H9 (cell line): ENCODE measurements at regions not wholly inside any gene's neighbourhood (a gene's known extent, or its start where the extent isn't known, plus 50 kb on each side); places are given as distances from the start of the nearest gene placed in this dataset.

Experiments
- DNase-seq: peaks from one replicate; pipeline ENCODE4 v3.0.0-alpha.2; 2017
- H2AFZ ChIP-seq: one replicate; pipeline ENCODE4 v1.6.1; 2013; ENCODE audit warnings: mild to moderate bottlenecking, low read length, control low read depth, moderate library complexity
- H2AK5ac ChIP-seq: 2 replicates; pipeline ENCODE4 v1.6.1; 2013; ENCODE audit warnings: low read length, control low read depth, mixed read lengths; ENCODE audit not compliant: insufficient read length
- H2BK120ac ChIP-seq: one replicate; pipeline ENCODE4 v1.6.1; 2013; ENCODE audit warnings: low read depth, mild to moderate bottlenecking, low read length, control low read depth, inconsistent platforms; ENCODE audit not compliant: poor library complexity, severe bottlenecking
- H2BK12ac ChIP-seq: 2 replicates; pipeline ENCODE4 v1.6.1; 2013; ENCODE audit warnings: low read length, control low read depth, mixed read lengths, low read depth; ENCODE audit not compliant: insufficient read length
- H2BK15ac ChIP-seq: 2 replicates; pipeline ENCODE4 v1.6.1; 2013; ENCODE audit warnings: low read depth, low read length, control low read depth
- H2BK20ac ChIP-seq: one replicate; pipeline ENCODE4 v1.6.1; 2013; ENCODE audit warnings: low read depth, mild to moderate bottlenecking, low read length, control low read depth, inconsistent platforms; ENCODE audit not compliant: poor library complexity, severe bottlenecking
- H2BK5ac ChIP-seq: 2 replicates; pipeline ENCODE4 v1.6.1; 2013; ENCODE audit warnings: low read length, control low read depth, mixed read lengths; ENCODE audit not compliant: insufficient read length
- H3K14ac ChIP-seq: 2 replicates; pipeline ENCODE4 v1.6.1; 2013; ENCODE audit warnings: low read length, control low read depth; ENCODE audit not compliant: insufficient read depth
- H3K18ac ChIP-seq: 2 replicates; pipeline ENCODE4 v1.6.1; 2013; ENCODE audit warnings: low read depth, mild to moderate bottlenecking, mixed read lengths, low read length, control low read depth; ENCODE audit not compliant: insufficient read length
- H3K23ac ChIP-seq: 2 replicates; pipeline ENCODE4 v1.6.1; 2013; ENCODE audit warnings: low read length, control low read depth, mixed read lengths, low read depth; ENCODE audit not compliant: insufficient read length
- H3K23me2 ChIP-seq: 2 replicates; pipeline ENCODE4 v1.6.1; 2013; ENCODE audit warnings: low read depth, mild to moderate bottlenecking, mixed read lengths, low read length, control low read depth; ENCODE audit not compliant: insufficient read length, poor library complexity, severe bottlenecking
- H3K27ac ChIP-seq: 2 replicates; pipeline ENCODE4 v1.5.1; 2013; ENCODE audit warnings: low read length, control low read depth, mixed read lengths, low read depth; ENCODE audit not compliant: insufficient read length
- H3K27me3 ChIP-seq: 2 replicates; pipeline ENCODE4 v1.6.1; 2013; ENCODE audit warnings: low read length, control low read depth, inconsistent platforms; ENCODE audit not compliant: insufficient read depth
- H3K4ac ChIP-seq: 2 replicates; pipeline ENCODE4 v1.6.1; 2013; ENCODE audit warnings: low read depth, mild to moderate bottlenecking, control low read depth, inconsistent platforms, low read length, moderate library complexity
- H3K4me1 ChIP-seq: 2 replicates; pipeline ENCODE4 v1.6.1; 2013; ENCODE audit warnings: low read length, control low read depth, inconsistent platforms; ENCODE audit not compliant: insufficient read depth
- H3K4me2 ChIP-seq: 2 replicates; pipeline ENCODE4 v1.6.1; 2013; ENCODE audit warnings: low read length, control low read depth, mixed read lengths; ENCODE audit not compliant: insufficient read length, insufficient read depth
- H3K56ac ChIP-seq: 2 replicates; pipeline ENCODE4 v1.6.1; 2013; ENCODE audit warnings: low read depth, mild to moderate bottlenecking, mixed read lengths, low read length, control low read depth; ENCODE audit not compliant: insufficient read length
- H3K79me1 ChIP-seq: 2 replicates; pipeline ENCODE4 v1.6.1; 2013; ENCODE audit warnings: low read depth, mild to moderate bottlenecking, moderate library complexity, low read length, control low read depth, inconsistent platforms; ENCODE audit not compliant: insufficient read depth, poor library complexity, severe bottlenecking
- H3K79me2 ChIP-seq: 2 replicates; pipeline ENCODE4 v1.6.1; 2013; ENCODE audit warnings: low read length, control low read depth, inconsistent platforms; ENCODE audit not compliant: insufficient read depth
- H3K9ac ChIP-seq: 2 replicates; pipeline ENCODE4 v1.6.1; 2013; ENCODE audit warnings: low read length, control low read depth, mixed read lengths; ENCODE audit not compliant: insufficient read length; ENCODE audit errors: extremely low read depth
- H3K9me3 ChIP-seq: one replicate; pipeline ENCODE4 v1.6.1; 2013; ENCODE audit warnings: low read depth, low read length, inconsistent platforms; ENCODE audit not compliant: control insufficient read depth
- H3T11ph ChIP-seq: one replicate; pipeline ENCODE4 v1.6.1; 2013; ENCODE audit warnings: mild to moderate bottlenecking, low read length, control low read depth, inconsistent platforms
- H4K20me1 ChIP-seq: one replicate; pipeline ENCODE4 v1.6.1; 2013; ENCODE audit not compliant: control insufficient read depth, insufficient read length, insufficient read depth
- H4K5ac ChIP-seq: 2 replicates; pipeline ENCODE4 v1.6.1; 2013; ENCODE audit warnings: low read depth, mild to moderate bottlenecking, mixed read lengths, low read length, control low read depth; ENCODE audit not compliant: insufficient read length
- H4K8ac ChIP-seq: replicated peaks from 2 replicates; pipeline ENCODE4 v1.6.1; 2013; ENCODE audit warnings: low read length, control low read depth, mixed read lengths, low read depth; ENCODE audit not compliant: insufficient read length
- H4K91ac ChIP-seq: 2 replicates; pipeline ENCODE4 v1.6.1; 2013; ENCODE audit warnings: low read depth, mild to moderate bottlenecking, moderate library complexity, mixed read lengths, low read length, control low read depth; ENCODE audit not compliant: insufficient read length
- H3K27ac Mint-ChIP-seq, 3 experiments: 2 replicates in 2 of 3; 3 replicates in 1 of 3; pipeline ENCODE4 v1.8.0; 2020 to 2021; ENCODE audit warnings: mixed read lengths in 3 of 3, mild to moderate bottlenecking in 1 of 3, moderate library complexity in 1 of 3
- H3K27me3 Mint-ChIP-seq: 2 replicates; pipeline ENCODE4 v1.8.0; 2021; ENCODE audit warnings: low read depth, mild to moderate bottlenecking, moderate library complexity, mixed read lengths
- H3K36me3 Mint-ChIP-seq, 3 experiments: 2 replicates in 2 of 3; 3 replicates in 1 of 3; pipeline ENCODE4 v1.8.0; 2020 to 2021; ENCODE audit warnings: low read depth in 3 of 3, mixed read lengths in 3 of 3; ENCODE audit not compliant: insufficient read depth in 1 of 3
- H3K4me1 Mint-ChIP-seq, 2 experiments: 2 replicates each; pipeline ENCODE4 v1.8.0; 2020; ENCODE audit warnings: mixed read lengths in 2 of 2
- H3K4me3 Mint-ChIP-seq, 2 experiments: 2 replicates in 1 of 2; 3 replicates in 1 of 2; pipeline ENCODE4 v1.8.0; 2020 to 2021; ENCODE audit warnings: mild to moderate bottlenecking in 2 of 2, mixed read lengths in 2 of 2, moderate library complexity in 1 of 2
- H3K9me3 Mint-ChIP-seq, 2 experiments: 2 replicates in 1 of 2; 3 replicates in 1 of 2; pipeline ENCODE4 v1.8.0; 2020; ENCODE audit warnings: mild to moderate bottlenecking in 2 of 2, mixed read lengths in 2 of 2, moderate library complexity in 1 of 2
- CTCF ChIP-seq: fragments of 200-600 bp; sonication (generic); conservative IDR thresholded peaks from 3 replicates; pipeline ENCODE4 v1.8.0; 2021; ENCODE audit warnings: antibody characterized with exemption, mild to moderate bottlenecking
- WGBS: extraction: QIAGEN DNeasy Blood & Tissue Kit; methylation state at CpG from one replicate; pipeline ENCODE4 v1.1.7; 2013; ENCODE audit warnings: missing lambda C conversion rate, low lambda C conversion rate, mixed read lengths; ENCODE audit not compliant: insufficient read length; ENCODE audit errors: extremely low coverage; 5-methylcytosine and 5-hydroxymethylcytosine counted together

DNA sequence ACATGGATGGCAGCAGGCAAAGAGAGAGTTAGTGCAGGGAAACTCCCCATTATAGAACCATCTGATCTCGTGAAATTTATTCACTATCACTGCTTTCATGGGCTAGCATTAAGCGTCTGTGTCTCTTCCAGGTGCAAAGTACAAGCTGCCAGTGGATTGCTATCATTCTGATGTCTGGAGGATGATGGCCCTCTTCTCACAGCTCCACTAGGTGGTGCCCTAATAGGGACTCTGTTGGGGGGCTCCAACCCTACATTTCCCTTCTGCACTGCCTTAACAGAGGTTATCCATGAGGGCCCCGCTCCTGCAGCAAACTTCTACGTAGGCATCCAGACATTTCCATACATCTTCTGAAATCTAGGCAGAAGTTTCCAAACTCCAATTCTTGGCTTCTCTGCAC is 347.8 kb upstream of the HS3ST5 start:
- Mint-ChIP-seq H3K27ac (no peak overlapping the region), H3K36me3 (peaks cover 0 to 12% (median 5%) of the 10 kb centered on the region in 3 experiments; a peak in 4 of 7 replicates), H3K4me3 (no peak overlapping the region), H3K27me3 (no peaks in the 10 kb centered on the region), H3K9me3 (peaks cover 0 to 8% of the 10 kb centered on the region in 2 experiments; a peak in 3 of 5 replicates), H3K4me1 (peaks cover 17 to 19% of the 10 kb centered on the region in 2 experiments)
- no peak overlapping the region for H3K14ac ChIP-seq
- no peak for DNase-seq
- no peak overlapping the region for H2BK120ac ChIP-seq
- no peak overlapping the region for H3K4ac ChIP-seq
- no peaks in the 10 kb centered on the region for H3K9me3 ChIP-seq
- no peak overlapping the region for H4K91ac ChIP-seq
- no peak overlapping the region for H3K23ac ChIP-seq
- no peak overlapping the region for H2BK12ac ChIP-seq
- no peak overlapping the region for H4K5ac ChIP-seq
- no peak overlapping the region for H3T11ph ChIP-seq
- no peak overlapping the region for H2BK5ac ChIP-seq
- H3K18ac ChIP-seq = no peak overlapping the region
- H3K79me1 ChIP-seq = no peaks in the 10 kb centered on the region
- no peak overlapping the region for H2AFZ ChIP-seq
- no peaks in the 10 kb centered on the region for H3K23me2 ChIP-seq
- no peak overlapping the region for H2BK20ac ChIP-seq
- H3K79me2 ChIP-seq = peaks cover 3% of the 10 kb centered on the region
- H3K56ac ChIP-seq = no peak overlapping the region
- peak; percentile 58 for TF ChIP-seq CTCF
- H3K4me1 ChIP-seq = no peaks in the 10 kb centered on the region; the same call in 1 of the 2 replicates
- H3K9ac ChIP-seq = no peak overlapping the region
- H3K27ac ChIP-seq = no peak overlapping the region
- H2BK15ac ChIP-seq = no peak overlapping the region
- no peaks in the 10 kb centered on the region for H3K27me3 ChIP-seq
- no peak overlapping the region for H4K8ac ChIP-seq
- no peak overlapping the region for H2AK5ac ChIP-seq
- no peaks in the 10 kb centered on the region for H4K20me1 ChIP-seq
- no CpG with 5 or more reads among the region's 4 CpGs for WGBS
- H3K4me2 ChIP-seq = no peak overlapping the region
